T-cell (primary cell): ENCODE measurements at regions not wholly inside any gene's neighbourhood (a gene's known extent, or its start where the extent isn't known, plus 50 kb on each side); places are given as distances from the start of the nearest gene placed in this dataset.

Source experiments
- ATAC-seq, 4 experiments: fragments of 200-7000 bp in 3 of 4; fragments of 150-1000 bp in 1 of 4; cut with Tn5 transposase; replicated peaks in 1 of 4; 1 replicate in 3 of 4; 2 replicates in 1 of 4; pipeline ENCODE4 v1.10.0; 2021; ENCODE audit warnings: moderate library complexity in 3 of 4, mild to moderate bottlenecking in 2 of 4, moderate number of reproducible peaks in 1 of 4
- CTCF ChIA-PET, 2 donors: fragments of 300-600 bp; sonication (Branson Sonifier 250); formaldehyde crosslinking; loops; one replicate each; lab custom pipeline; 2022; ENCODE audit warnings: antibody characterized with exemption in 2 of 2; lab: Charles Lee
- POLR2A ChIA-PET, 2 donors: fragments of 300-600 bp; sonication (Branson Sonifier 250); formaldehyde crosslinking; loops; one replicate each; lab custom pipeline; 2022; ENCODE audit warnings: antibody characterized with exemption in 2 of 2; lab: Charles Lee
- DNase-seq, 35 experiments: peaks; one replicate each; pipeline versions ENCODE4 v3.0.0 to v3.0.0-alpha.2; 2013 to 2023
- H3K27ac ChIP-seq: one replicate; pipeline ENCODE4 v1.5.1; 2013; ENCODE audit warnings: low read length
- H3K27me3 ChIP-seq, 2 experiments: replicated peaks in 1 of 2; 1 replicate in 1 of 2; 2 replicates in 1 of 2; pipeline versions ENCODE4 v1.6.1 to v1.7.0; 2013; ENCODE audit warnings: low read length in 1 of 2, mixed read lengths in 1 of 2; ENCODE audit not compliant: control insufficient read depth in 2 of 2, insufficient read depth in 2 of 2; ENCODE audit errors: extremely low read depth in 1 of 2
- H3K36me3 ChIP-seq, 2 donors: 1 replicate in 1 of 2; 2 replicates in 1 of 2; pipeline versions ENCODE4 v1.6.1 to v1.7.0; 2013; ENCODE audit warnings: low read length in 1 of 2; ENCODE audit not compliant: control insufficient read depth in 2 of 2, insufficient read depth in 1 of 2; ENCODE audit errors: extremely low read depth in 1 of 2
- H3K4me1 ChIP-seq, 2 experiments: 1 replicate in 1 of 2; 2 replicates in 1 of 2; pipeline versions ENCODE4 v1.6.1 to v1.7.0; 2013; ENCODE audit warnings: low read length in 2 of 2, mixed read lengths in 1 of 2; ENCODE audit not compliant: insufficient read depth in 2 of 2, control insufficient read depth in 1 of 2; ENCODE audit errors: extremely low read depth in 1 of 2
- H3K4me3 ChIP-seq, 2 donors: 1 replicate in 1 of 2; 2 replicates in 1 of 2; pipeline versions ENCODE4 v1.5.1 to v1.7.0; 2013; ENCODE audit warnings: mild to moderate bottlenecking in 2 of 2, low read length in 1 of 2, moderate library complexity in 1 of 2; ENCODE audit not compliant: control insufficient read depth in 1 of 2; ENCODE audit errors: extremely low read depth in 1 of 2
- H3K9me3 ChIP-seq: 2 replicates; pipeline ENCODE4 v1.7.0; 2013
- H3K27ac Mint-ChIP-seq, 2 donors: one replicate each; pipeline ENCODE4 v1.8.0; 2020 to 2021; ENCODE audit warnings: mild to moderate bottlenecking in 2 of 2, mixed read lengths in 2 of 2
- H3K27me3 Mint-ChIP-seq, 2 donors: one replicate each; pipeline ENCODE4 v1.8.0; 2021 to 2022; ENCODE audit warnings: mixed read lengths in 2 of 2
- H3K36me3 Mint-ChIP-seq: one replicate; pipeline ENCODE4 v1.8.0; 2021; ENCODE audit warnings: mixed read lengths
- H3K4me1 Mint-ChIP-seq, 3 donors: one replicate each; pipeline ENCODE4 v1.8.0; 2020 to 2022; ENCODE audit warnings: mixed read lengths in 3 of 3, mild to moderate bottlenecking in 1 of 3
- H3K4me3 Mint-ChIP-seq, 3 donors: one replicate each; pipeline ENCODE4 v1.8.0; 2020 to 2022; ENCODE audit warnings: mild to moderate bottlenecking in 3 of 3, mixed read lengths in 3 of 3, moderate library complexity in 3 of 3
- H3K9me3 Mint-ChIP-seq, 3 donors: one replicate each; pipeline ENCODE4 v1.8.0; 2020 to 2022; ENCODE audit warnings: mixed read lengths in 3 of 3
- WGBS: methylation state at CpG from one replicate; pipeline ENCODE4 v1.1.5; 2013; ENCODE audit warnings: missing lambda C conversion rate; ENCODE audit not compliant: insufficient coverage; 5-methylcytosine and 5-hydroxymethylcytosine counted together

DNA sequence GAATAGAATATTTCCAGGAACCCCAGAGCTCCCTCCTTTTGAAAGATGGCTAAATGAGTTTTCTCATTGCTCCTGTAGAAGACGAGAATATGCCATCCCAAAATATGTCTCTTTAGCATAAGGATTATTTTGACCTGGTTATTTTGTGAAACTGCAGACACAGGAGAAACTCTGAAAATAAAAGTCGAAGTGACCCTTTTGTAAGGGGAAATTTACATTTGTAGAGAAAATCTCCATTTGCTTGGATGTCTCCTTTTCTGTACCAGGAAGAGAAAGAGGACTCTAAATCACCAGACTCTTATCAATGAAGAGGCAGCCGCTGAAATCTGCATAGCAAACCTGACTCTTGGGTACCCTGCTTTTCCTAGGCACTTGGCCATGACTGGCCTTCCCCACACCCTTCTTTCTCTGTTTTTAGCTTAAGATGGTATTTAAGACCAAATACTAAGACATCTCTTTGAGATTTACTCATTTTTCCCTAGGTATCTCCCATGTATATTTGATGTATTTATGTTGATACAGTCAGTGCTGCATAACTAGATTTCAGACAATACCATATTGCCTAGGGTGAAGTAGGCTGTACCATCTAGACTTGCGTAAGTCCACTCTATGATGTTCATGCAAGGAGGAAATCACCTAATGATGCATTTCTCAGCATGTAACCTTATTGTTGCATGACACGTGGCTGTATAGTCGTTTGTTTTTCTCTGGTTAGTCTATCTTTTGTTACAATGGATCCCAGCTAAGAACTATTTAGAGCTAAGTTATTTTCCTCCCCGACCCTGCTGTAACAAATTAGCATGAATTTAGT, 98.2 kb upstream of the UBE3A start:
- Histone ChIP-seq H3K4me3 (no peak overlapping the region), H3K27ac (no peak overlapping the region), H3K9me3 (no peaks in the 10 kb centered on the region), H3K36me3 (no peaks in the 10 kb centered on the region), H3K27me3 (no peaks in the 10 kb centered on the region), H3K4me1 (no peaks in the 10 kb centered on the region)
- Mint-ChIP-seq H3K36me3 (no peaks in the 10 kb centered on the region), H3K27me3 (no peaks in the 10 kb centered on the region), H3K27ac (no peak overlapping the region), H3K9me3 (peaks cover 3% of the 10 kb centered on the region in 3 donors), H3K4me3 (no peak overlapping the region), H3K4me1 (no peaks in the 10 kb centered on the region)
- CTCF ChIA-PET, result no interaction called here
- WGBS, result 80% methylated on average over 1 of the region's 7 CpGs
- POLR2A ChIA-PET, result interaction anchor here in 1 of 2 donors (0.6 kb wide), 1 partner anchor 74 kb away, joined by 3 read pairs; no protein-coding TSS in a partner anchor
- ATAC-seq (no peak), DNase-seq (no peak)

DNA sequence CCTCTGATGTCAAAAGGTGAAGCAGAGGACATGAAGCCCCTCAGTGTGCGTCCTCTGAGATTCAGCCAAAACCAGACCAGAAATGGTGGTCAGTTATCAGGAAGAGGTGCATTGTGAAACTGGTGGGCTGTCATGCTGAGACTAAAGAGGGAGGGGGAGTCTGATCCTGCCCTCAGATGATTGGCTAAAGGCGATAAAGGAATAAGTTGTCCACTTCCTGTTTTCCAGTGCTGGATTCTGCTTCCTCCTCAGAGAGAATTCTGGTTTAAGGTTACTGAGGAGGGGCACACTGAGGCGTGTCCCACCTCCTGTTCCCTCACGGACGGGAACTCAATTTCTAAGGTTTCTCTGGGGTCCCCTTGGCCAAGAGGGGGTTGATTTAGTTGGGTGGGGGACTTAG, 97.0 kb upstream of the UBE3A start:
- H3K27me3 Mint-ChIP-seq, result no peaks in the 10 kb centered on the region
- Histone ChIP-seq H3K4me3 (no peak overlapping the region), H3K27me3 (no peaks in the 10 kb centered on the region), H3K9me3 (no peaks in the 10 kb centered on the region), H3K36me3 (no peaks in the 10 kb centered on the region), H3K27ac (no peak overlapping the region), H3K4me1 (no peaks in the 10 kb centered on the region)
- 67% methylated on average over 1 of the region's 5 CpGs for WGBS
- ChIA-PET CTCF (no interaction called here), POLR2A (no interaction called here)
- H3K27ac Mint-ChIP-seq, result no peak overlapping the region
- H3K4me3 Mint-ChIP-seq, result no peak overlapping the region
- H3K4me1 Mint-ChIP-seq, result no peaks in the 10 kb centered on the region
- ATAC-seq, result no peak
- DNase-seq, result no peak
- no peaks in the 10 kb centered on the region for H3K36me3 Mint-ChIP-seq
- H3K9me3 Mint-ChIP-seq, result peaks cover 3% of the 10 kb centered on the region in 3 donors

DNA sequence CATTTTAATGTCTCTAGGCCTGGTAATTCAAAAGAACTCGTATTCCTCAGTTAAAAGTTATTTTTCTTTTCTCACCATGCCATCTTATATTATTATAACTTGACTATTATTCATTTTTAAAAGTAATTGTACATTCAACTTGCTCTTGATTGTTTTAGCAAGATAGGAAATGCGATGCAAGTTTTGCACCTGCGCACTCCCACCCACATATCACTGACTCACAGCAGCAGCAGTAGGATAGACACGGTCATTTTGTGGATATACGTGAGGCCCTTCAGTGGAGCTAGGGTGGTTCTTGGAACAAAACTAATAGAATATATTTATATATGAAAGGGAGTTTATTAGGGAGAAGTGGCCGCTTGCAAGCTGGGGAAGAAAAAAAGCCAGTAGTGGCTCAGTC, 95.5 kb upstream of the UBE3A start:
- CTCF ChIA-PET, result no interaction called here
- DNase-seq, result no peak
- no peaks in the 10 kb centered on the region for H3K27me3 ChIP-seq
- POLR2A ChIA-PET, result no interaction called here
- H3K4me3 ChIP-seq, result no peak overlapping the region
- Mint-ChIP-seq H3K36me3 (no peaks in the 10 kb centered on the region), H3K27ac (no peak overlapping the region), H3K9me3 (peaks cover 6 to 10% (median 8%) of the 10 kb centered on the region in 3 donors), H3K4me1 (no peaks in the 10 kb centered on the region), H3K4me3 (no peak overlapping the region), H3K27me3 (no peaks in the 10 kb centered on the region)
- WGBS, result 20% methylated on average over 1 of the region's 6 CpGs
- H3K9me3 ChIP-seq, result no peaks in the 10 kb centered on the region
- no peaks in the 10 kb centered on the region for H3K36me3 ChIP-seq
- no peak for ATAC-seq
- H3K27ac ChIP-seq, result no peak overlapping the region
- H3K4me1 ChIP-seq, result no peaks in the 10 kb centered on the region

DNA sequence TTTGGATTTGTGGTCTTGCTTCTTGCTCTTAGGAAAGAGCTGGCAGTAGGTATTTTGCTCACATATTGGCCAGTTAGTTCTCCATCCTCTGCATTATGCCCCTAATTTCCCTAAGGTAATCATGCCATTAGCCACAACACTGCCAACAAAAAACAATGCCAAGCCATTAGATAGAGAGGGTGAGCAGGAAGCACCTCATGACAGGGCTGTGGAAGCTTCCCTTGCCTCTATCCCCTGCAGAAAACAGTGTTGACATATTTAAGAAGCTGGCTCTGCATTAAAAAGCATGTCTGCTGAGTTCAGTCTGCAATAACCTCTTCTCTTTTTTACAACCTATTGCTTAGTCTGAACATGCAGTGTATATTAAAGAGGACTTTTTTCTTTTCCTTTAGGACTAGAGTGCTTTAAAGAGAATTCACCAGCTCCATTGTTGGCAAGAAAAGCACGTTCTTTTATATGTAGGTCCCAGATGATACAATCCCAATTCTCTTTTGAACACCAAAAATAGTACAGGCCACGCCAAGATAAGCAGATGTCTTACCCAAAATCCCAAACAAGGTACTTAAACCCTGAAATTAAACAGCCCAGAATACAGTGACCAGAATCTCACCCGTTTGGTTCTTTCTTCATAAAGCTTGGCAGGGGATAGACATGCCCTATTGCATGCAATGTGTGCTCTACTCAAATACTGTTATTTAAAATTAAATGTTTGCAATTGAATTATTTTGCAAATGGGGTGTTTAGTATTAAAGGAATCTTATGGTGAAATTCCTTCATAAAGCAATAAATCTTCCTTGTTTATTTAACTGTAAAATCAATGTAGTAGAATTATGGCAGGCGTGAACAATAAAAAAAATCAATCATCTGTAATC, 93.7 kb upstream of the UBE3A start:
- Histone ChIP-seq H3K27me3 (no peaks in the 10 kb centered on the region), H3K4me1 (no peaks in the 10 kb centered on the region), H3K9me3 (no peaks in the 10 kb centered on the region), H3K36me3 (no peaks in the 10 kb centered on the region), H3K4me3 (no peak overlapping the region), H3K27ac (no peak overlapping the region)
- POLR2A ChIA-PET, result no interaction called here
- H3K27me3 Mint-ChIP-seq, result no peaks in the 10 kb centered on the region
- no peak overlapping the region for H3K4me3 Mint-ChIP-seq
- H3K9me3 Mint-ChIP-seq, result peaks cover 6 to 12% (median 10%) of the 10 kb centered on the region in 3 donors
- CTCF ChIA-PET, result no interaction called here
- H3K27ac Mint-ChIP-seq, result no peak overlapping the region
- no peak for DNase-seq
- 71% methylated on average over 2 of the region's 4 CpGs for WGBS
- H3K4me1 Mint-ChIP-seq, result no peaks in the 10 kb centered on the region
- no peak for ATAC-seq
- H3K36me3 Mint-ChIP-seq, result no peaks in the 10 kb centered on the region

DNA sequence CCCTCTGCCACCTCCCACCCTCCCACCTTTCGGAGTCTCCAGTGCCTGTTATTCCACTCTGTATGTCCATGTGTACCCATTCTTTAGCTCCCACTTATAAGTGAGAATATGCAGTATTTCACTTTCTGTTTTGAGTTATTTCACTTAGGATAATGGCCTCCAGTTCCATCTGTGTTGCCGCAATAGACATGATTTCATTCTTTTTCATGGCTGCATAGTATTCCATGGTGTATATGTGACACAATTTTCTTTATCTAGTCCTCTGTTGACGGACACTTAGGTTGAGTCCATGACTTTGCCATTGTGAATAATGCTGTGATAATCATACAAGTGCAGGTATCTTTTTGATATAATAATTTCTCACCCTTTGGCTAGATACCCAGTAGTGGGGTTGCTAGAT, 91.0 kb upstream of the UBE3A start:
- Histone ChIP-seq H3K9me3 (no peaks in the 10 kb centered on the region), H3K4me1 (no peaks in the 10 kb centered on the region), H3K36me3 (no peaks in the 10 kb centered on the region), H3K4me3 (no peak overlapping the region), H3K27ac (no peak overlapping the region), H3K27me3 (no peaks in the 10 kb centered on the region)
- Mint-ChIP-seq H3K27ac (no peak overlapping the region), H3K4me1 (no peaks in the 10 kb centered on the region), H3K9me3 (peaks cover 6 to 12% (median 7%) of the 10 kb centered on the region in 3 donors), H3K36me3 (no peaks in the 10 kb centered on the region), H3K27me3 (no peaks in the 10 kb centered on the region), H3K4me3 (no peak overlapping the region)
- DNase-seq (no peak), ATAC-seq (no peak)
- ChIA-PET POLR2A (no interaction called here), CTCF (no interaction called here)
- WGBS, result no CpG with 5 or more reads among the region's 3 CpGs

DNA sequence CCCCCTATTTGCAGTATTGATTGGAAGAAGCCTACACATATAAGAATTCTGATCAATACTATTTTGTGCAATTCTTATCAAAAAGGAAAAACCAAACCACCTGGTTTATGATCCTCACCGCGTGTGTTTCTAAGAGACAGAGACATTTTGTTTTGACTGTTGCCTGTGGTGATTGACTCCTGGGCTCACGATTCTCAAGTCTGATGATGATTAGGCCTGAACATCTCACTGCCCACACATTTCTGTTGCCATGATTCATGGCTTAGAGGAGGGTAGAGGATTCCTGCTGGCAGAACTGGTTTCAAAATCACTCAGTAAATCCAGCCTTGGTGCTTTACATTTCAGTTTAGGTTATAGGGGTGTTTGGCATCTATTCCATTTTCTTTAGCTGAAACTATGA, 88.3 kb upstream of the UBE3A start:
- Histone ChIP-seq H3K4me1 (no peaks in the 10 kb centered on the region), H3K27ac (no peak overlapping the region), H3K4me3 (no peak overlapping the region), H3K36me3 (no peaks in the 10 kb centered on the region), H3K27me3 (no peaks in the 10 kb centered on the region), H3K9me3 (no peaks in the 10 kb centered on the region)
- Mint-ChIP-seq H3K36me3 (no peaks in the 10 kb centered on the region), H3K27ac (no peak overlapping the region), H3K4me1 (no peaks in the 10 kb centered on the region), H3K27me3 (no peaks in the 10 kb centered on the region), H3K9me3 (peaks cover 10 to 27% (median 17%) of the 10 kb centered on the region in 3 donors), H3K4me3 (no peak overlapping the region)
- WGBS, result no CpG with 5 or more reads among the region's 3 CpGs
- ATAC-seq (no peak), DNase-seq (no peak)
- ChIA-PET CTCF (no interaction called here), POLR2A (no interaction called here)
